ENCODE measurements at regions not wholly inside any gene's neighbourhood (a gene's known extent, or its start where the extent isn't known, plus 50 kb on each side); places are given as distances from the start of the nearest gene placed in this dataset.

DNA sequence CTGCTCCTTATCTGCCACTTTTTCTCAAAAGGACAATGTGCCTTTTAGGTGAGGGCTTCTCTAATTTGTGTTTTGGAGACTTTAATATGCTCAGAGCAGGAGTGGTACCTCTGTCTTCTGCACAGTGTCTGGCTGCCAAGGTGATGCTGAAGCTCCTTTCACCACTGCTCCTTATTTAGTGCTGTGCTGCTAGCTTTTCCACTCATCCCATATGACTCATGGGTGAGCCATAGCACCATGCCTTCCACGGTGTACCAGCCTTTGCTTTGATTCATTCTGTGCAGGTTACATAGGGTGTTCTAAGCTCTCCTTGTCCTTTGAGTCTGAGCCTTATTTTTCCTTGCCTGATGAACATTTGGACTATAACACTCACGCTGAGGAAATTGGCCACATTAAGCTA is 202.4 kb downstream of the ARL6IP6 start:
- TF ChIP-seq, protein P1, sequence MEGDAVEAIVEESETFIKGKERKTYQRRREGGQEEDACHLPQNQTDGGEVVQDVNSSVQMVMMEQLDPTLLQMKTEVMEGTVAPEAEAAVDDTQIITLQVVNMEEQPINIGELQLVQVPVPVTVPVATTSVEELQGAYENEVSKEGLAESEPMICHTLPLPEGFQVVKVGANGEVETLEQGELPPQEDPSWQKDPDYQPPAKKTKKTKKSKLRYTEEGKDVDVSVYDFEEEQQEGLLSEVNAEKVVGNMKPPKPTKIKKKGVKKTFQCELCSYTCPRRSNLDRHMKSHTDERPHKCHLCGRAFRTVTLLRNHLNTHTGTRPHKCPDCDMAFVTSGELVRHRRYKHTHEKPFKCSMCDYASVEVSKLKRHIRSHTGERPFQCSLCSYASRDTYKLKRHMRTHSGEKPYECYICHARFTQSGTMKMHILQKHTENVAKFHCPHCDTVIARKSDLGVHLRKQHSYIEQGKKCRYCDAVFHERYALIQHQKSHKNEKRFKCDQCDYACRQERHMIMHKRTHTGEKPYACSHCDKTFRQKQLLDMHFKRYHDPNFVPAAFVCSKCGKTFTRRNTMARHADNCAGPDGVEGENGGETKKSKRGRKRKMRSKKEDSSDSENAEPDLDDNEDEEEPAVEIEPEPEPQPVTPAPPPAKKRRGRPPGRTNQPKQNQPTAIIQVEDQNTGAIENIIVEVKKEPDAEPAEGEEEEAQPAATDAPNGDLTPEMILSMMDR (IDR thresholded peaks at IDR 0.05), result no peak
- no peak for TF ChIP-seq EZH2 (IDR thresholded peaks at IDR 0.05)
